ENCODE measurements at regions not wholly inside any gene's neighbourhood (a gene's known extent, or its start where the extent isn't known, plus 50 kb on each side); places are given as distances from the start of the nearest gene placed in this dataset.

DNA sequence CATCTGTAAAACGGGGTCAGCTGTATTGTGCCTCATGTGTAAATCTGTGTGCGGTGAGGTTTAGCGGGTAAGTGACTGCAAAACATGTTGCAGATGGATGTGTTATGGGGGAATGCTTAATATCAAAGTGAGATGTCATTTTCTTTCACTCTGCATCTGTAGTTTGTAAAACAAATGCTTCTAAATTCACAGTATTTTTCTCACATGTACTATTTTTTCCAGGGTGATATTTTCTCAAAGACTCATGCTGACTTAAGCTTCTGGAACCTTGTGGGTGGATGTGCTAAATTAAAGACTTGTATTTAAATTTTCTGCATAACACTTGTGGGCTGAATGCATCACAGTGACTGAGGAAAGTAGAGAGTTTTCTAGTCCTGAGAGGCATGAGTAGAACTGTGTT, 115.2 kb upstream of the TP63 start:
- intact Hi-C loops (cut with micrococcal nuclease) (no loop called here), in situ Hi-C loops (cut with MboI; ENCODE audit: low sequenced_read_pairs) (no loop called here), dilution Hi-C loops (cut with HindIII; ENCODE audit: low sequenced_read_pairs, unreplicated experiment) (no loop called here)
- Histone ChIP-seq H3K4me3 (ENCODE audit: insufficient read depth, low read depth, low read length) (no peak overlapping the region), H4K5ac (ENCODE audit: low read depth, low read length) (no peak overlapping the region), H2BK15ac (ENCODE audit: low read depth, low read length) (no peak overlapping the region), H3K9me1 (ENCODE audit: insufficient read depth, low read length) (no peaks in the 10 kb centered on the region), H3K56ac (ENCODE audit: extremely low read depth, insufficient read depth, low read length) (no peak overlapping the region), H4K20me1 (ENCODE audit: insufficient read depth, low read length) (no peaks in the 10 kb centered on the region), H2BK5ac (ENCODE audit: low read depth, low read length, poor library complexity, severe bottlenecking) (no peak overlapping the region), H3K36me3 (ENCODE audit: control insufficient read depth, insufficient read depth, low read length) (no peaks in the 10 kb centered on the region), H3K14ac (replicated peaks; ENCODE audit: low read depth, low read length) (no peak overlapping the region), H2BK120ac (ENCODE audit: low read depth, low read length) (no peak overlapping the region), H2AK5ac (ENCODE audit: low read depth, low read length) (no peak overlapping the region), H3K18ac (ENCODE audit: low read depth, low read length) (no peak overlapping the region), H3K79me1 (ENCODE audit: low read depth in 1 of 2, low read length in 2 of 2) (no peaks in the 10 kb centered on the region), H3K4me2 (ENCODE audit: low read depth, low read length) (no peak overlapping the region), H2BK20ac (ENCODE audit: low read depth, low read length) (no peak overlapping the region), H2AK9ac (replicated peaks; ENCODE audit: low read depth, low read length, poor library complexity) (no peak overlapping the region), H3K27me3 (ENCODE audit: control insufficient read depth, insufficient read depth, low read length) (no peaks in the 10 kb centered on the region), H4K8ac (ENCODE audit: low read depth in 2 of 2, low read length in 2 of 2) (no peak overlapping the region), H3K27ac (ENCODE audit: insufficient read depth, low read length) (no peak overlapping the region), H3K9ac (ENCODE audit: low read depth, low read length) (no peak overlapping the region), H3K23ac (ENCODE audit: low read depth, low read length) (no peak overlapping the region), H3K4ac (ENCODE audit: low read depth, low read length) (no peak overlapping the region), H3K9me3 (ENCODE audit: control insufficient read depth, insufficient read depth, low read length) (no peaks in the 10 kb centered on the region), H3K4me1 (ENCODE audit: control insufficient read depth, insufficient read depth, low read length) (no peaks in the 10 kb centered on the region), H4K91ac (ENCODE audit: insufficient read depth, low read depth, low read length) (no peak overlapping the region), H2AFZ (replicated peaks; ENCODE audit: low read length, poor library complexity) (no peak overlapping the region)
- ChIA-PET POLR2A (ENCODE audit: unreplicated experiment) (no interaction called here), CTCF (no interaction called here)
- no TSS peak for BruUV-seq (replicated peaks)
- TF ChIP-seq RFX5 (IDR thresholded peaks at IDR 0.05; ENCODE audit: low read depth, low read length) = no peak
- TF ChIP-seq RAD21 (IDR thresholded peaks at IDR 0.05; ENCODE audit: low read length) = no peak
- no peak for TF ChIP-seq BHLHE40 (IDR thresholded peaks at IDR 0.05; ENCODE audit: low read depth, low read length)
- TF ChIP-seq, protein P1, sequence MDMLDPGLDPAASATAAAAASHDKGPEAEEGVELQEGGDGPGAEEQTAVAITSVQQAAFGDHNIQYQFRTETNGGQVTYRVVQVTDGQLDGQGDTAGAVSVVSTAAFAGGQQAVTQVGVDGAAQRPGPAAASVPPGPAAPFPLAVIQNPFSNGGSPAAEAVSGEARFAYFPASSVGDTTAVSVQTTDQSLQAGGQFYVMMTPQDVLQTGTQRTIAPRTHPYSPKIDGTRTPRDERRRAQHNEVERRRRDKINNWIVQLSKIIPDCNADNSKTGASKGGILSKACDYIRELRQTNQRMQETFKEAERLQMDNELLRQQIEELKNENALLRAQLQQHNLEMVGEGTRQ (IDR thresholded peaks at IDR 0.05; ENCODE audit: low read depth, low read length) = no peak
- TF ChIP-seq POLR2A (IDR thresholded peaks at IDR 0.05; ENCODE audit: low read depth, low read length) = no peak
- no peak for TF ChIP-seq MAZ (IDR thresholded peaks at IDR 0.05; ENCODE audit: borderline replicate concordance, low read depth, low read length)
- no peak for DNase-seq
- no CpG with 5 or more reads among the region's 3 CpGs for WGBS, 2 experiments (ENCODE audit: extremely low coverage in 2 of 2, insufficient read length in 1 of 2)
- ATAC-seq (ENCODE audit: low read depth) = no peak
